NCI-H1417 (cell line): ENCODE measurements at regions not wholly inside any gene's neighbourhood (a gene's known extent, or its start where the extent isn't known, plus 50 kb on each side); places are given as distances from the start of the nearest gene placed in this dataset.

ENCODE experiments used
- DNase-seq, 3 experiments: peaks; one replicate each; lab custom pipeline; 2025; lab: John Stamatoyannopoulos, UW

DNA sequence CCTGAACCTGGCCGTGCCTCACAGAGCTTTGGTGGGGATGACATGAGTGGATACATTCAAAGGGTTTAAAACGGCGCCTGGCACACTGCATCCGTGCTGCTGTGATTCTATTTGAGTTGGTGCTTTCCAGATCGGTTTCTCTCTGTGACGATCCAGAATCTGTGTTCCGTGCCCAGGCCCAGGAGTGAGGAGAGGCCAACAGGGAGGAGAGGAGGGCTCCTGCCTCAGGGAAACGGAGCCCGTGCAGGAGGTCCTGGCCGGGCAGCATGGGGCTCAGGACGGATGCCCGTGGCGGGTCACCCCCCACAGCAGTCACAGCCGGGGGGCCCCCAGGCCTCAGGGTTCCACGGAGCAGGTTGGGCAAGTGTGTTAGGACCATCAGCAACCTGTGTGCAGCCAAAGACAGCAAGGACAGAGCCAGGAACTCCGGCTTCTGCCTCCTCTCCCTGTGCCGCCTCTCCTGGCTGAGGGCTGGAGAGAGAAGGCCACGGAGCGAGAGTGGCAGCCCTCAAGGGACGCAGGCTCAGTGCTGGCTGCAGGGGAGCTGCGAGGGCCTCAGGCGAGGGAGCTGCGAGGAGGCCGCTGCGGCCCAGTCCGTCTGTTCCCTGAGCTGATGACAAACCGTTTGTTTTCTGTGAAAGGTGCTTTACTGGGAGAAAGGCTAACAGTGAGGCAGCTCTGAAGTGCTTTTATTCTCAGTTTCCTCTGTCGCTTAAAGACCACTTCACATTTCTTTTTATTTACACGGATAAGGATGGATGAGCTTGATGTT lies 99.3 kb downstream of the METRNL start:
- DNase-seq, result peak; percentile 53 to 95 (median 80)

DNA sequence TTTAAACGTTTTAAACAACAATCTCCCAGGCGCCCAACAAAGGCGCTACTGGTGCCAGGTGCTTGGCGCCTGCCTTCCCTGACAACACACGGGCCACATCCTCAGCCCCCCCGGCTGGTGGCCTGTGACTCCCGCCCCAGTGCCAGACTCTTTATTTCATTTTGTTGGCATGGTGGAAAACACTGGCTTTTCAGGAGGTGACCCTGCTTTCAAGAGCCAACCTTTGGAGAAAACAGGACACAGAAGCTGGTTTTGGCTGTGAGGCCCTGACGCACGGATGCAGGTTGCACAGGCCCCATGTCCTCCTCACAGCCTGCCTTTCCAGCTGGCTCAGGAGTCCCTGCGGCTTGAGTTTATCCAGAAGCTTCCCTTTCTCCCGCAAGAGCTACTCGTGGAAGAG lies 100.0 kb downstream of the METRNL start:
- peak in 1 of 3 experiments; percentile 53 for DNase-seq

DNA sequence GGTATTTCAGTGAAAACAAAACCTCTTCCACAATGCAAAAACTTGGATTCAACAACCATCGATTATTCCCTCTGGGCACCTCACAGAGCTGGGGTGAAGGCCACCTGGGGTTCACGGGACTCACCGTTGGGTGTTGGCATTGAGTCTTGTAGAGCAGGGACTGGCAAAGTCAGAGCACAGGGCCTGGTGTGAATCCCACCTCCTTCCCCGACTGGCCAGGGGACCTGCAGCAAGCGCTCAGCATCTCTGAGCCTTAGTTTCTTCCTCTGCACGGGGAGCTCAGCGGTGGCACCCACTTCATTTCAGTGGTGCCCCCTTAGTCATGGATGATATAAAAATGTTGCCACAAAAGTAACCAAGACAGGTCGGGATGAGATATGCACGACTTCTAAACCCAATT lies 100.4 kb downstream of the METRNL start:
- DNase-seq, result no peak

DNA sequence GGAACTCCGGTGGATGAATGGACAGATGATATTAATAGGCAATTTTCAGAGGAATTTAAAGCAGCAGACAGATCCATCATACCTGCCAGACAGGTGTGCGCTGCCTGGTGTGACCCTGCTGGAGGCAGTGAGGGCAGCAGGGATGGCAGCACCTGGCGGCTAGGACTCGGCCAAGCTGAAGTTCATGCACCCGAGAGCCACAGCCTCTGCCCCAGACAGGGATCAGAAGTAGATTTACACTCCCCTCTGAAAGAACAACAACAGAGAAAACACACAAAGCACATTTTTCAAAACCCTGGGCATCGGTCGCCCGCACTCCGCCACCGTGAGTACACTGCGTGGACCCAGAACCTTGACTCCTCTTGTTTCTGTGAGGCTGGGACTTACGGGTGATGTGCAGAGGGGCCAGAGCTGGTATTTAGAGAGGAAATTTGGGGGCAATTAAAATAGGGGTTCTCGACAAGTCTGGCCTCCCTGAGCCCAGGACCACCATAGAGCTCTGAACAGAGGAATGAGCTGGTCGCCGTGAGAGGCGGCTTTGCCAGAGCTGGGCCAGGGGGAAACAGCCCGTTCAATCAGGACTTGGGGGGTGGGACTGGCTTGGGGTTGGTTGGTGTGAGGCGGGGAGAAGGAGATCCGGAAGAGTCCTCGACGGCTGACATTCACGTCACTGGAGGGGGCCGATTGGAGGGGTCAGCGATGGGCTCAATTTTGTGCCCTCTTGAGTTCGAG lies 101.0 kb downstream of the METRNL start:
- peak in 1 of 3 experiments; percentile 25 for DNase-seq

DNA sequence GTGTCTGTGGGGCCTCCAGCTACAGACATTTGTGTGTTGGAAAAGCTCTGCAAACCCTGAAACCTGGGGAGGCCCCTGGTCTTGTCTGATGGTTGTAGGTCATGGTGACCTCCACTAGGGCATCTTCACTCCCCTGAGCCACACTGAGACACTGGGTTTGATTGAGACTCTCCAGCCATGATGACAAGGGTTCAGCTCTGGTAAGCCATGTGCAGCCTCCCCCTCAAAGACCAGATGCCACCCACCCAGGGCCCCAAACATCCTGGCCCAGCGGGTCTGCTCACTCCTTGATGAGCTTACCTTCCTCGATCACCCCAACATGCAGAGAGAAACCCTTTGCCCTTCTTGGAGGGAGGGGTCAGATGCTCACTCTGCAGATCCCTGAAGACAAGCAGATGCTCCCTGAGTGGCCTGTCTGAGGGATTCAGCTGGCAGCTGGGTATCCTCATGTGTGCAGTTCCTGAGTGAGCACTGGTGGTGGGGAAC lies 101.6 kb downstream of the METRNL start:
- no peak for DNase-seq

DNA sequence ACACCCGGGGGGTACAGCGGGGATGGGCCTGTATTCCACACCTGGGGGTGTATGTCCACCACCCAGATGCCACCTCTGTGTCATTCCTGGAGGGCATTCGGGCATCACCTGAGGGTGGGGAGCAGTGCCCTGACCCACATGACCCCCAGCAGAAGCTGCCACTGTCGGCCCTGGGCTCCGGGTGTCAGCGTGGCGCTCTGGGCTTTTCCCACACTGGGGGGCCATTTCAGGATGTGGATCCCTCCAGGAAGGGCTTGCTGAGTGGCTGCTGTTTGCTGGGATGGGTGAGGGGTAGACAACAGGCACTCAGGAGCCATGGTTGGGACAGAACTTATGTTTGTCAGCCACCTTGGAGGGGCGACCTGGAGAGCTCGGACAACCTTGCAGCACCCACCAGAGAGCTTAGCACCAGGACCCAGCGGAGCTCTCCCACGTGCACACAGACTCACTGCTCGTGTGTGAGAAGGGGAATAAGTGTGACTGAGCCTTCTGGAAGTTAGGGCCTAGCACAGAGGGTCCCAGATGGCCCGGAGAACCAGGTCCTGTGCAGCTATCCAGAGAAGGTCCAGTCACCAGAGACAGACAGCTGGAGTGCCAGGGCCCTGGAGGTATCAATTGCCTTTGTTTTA lies 102.7 kb downstream of the METRNL start:
- DNase-seq, result no peak

DNA sequence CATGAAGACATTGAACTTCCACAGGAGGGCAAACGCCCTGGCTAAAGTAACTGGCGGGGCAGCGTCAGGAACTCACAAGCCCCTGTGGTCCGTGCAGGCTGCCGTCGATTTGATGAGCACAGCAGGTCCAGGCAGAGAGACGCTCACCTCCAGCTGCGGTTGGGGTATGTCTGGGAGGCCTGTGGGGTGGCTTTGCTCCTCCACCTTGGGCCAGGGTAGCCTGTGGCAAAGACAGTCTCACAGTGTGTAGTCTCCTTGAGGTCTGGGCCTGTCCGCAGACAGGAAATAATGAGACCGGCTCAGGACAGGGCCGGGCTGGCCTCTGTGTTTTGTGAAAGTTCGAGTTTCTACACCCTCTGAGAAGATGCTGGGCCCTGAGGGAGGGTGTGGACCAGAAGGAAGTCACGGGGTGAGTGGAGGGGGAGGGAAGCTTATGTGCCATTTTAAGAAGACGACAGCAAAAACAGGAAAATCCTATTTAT lies 103.3 kb downstream of the METRNL start:
- DNase-seq, result no peak

DNA sequence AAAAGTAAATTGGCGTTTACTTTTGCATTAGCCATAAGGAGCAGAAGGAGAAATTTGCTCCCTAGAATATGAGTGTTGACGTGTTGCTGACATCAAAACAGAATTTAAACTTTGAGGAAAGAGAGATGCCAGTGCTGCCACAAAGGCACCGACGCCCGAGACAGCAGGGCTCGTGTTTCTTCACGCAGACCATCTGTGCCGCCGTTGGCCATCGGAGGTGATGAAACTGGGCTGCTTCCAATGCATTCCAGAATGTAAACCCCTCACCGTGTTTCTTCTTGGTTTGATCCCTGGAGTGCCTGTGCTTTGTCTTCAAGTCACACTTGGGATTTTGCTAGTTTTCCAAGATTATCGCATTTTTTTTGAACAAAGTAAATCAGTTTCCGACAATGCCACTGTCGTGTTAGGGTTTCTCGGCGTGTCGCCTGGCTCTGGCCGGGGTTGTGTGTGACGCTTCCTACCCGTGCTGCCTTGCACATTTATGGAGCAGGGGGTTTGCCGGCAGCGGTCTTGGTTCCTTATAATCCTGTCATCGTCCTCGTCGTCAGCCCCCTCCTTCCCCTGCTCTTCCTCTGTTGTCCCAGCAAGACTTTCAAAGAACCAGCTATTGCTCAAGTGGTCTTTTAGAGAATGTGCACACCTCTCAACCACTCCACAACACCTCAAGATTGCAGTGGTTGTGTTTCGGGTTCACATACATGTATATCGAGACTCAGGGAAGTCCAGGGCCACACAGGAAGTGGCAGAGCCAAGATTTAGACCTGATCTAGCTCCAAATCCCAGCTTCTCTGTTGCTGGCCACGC lies 103.9 kb downstream of the METRNL start:
- DNase-seq, result no peak

DNA sequence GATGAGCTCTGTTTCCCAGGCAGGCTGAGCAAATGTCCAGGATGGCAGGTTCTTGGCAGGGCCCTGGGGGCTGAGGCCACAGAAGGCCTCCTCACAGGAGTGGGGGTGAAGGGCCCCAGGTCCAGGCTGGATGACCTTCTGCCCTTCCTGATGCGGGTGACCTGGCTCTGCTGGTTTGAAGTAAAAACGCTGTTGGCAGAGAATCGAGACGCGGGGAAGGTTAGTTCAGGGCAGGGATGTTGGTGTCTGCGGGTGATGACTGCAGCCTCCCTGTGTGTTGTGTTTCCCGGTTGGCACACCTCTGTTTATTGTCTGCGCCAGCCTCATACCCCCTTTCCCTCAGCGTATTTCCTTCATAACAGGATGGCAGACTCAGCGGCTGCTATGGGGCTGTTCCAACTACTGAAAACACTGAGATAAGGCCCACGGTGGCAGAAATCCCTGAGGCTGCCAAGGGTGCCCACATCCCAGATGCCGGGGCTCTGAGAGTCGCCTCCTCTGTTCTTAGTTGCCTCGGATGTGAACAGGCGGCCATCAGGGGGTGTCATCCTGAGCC lies 104.6 kb downstream of the METRNL start:
- DNase-seq, result no peak

DNA sequence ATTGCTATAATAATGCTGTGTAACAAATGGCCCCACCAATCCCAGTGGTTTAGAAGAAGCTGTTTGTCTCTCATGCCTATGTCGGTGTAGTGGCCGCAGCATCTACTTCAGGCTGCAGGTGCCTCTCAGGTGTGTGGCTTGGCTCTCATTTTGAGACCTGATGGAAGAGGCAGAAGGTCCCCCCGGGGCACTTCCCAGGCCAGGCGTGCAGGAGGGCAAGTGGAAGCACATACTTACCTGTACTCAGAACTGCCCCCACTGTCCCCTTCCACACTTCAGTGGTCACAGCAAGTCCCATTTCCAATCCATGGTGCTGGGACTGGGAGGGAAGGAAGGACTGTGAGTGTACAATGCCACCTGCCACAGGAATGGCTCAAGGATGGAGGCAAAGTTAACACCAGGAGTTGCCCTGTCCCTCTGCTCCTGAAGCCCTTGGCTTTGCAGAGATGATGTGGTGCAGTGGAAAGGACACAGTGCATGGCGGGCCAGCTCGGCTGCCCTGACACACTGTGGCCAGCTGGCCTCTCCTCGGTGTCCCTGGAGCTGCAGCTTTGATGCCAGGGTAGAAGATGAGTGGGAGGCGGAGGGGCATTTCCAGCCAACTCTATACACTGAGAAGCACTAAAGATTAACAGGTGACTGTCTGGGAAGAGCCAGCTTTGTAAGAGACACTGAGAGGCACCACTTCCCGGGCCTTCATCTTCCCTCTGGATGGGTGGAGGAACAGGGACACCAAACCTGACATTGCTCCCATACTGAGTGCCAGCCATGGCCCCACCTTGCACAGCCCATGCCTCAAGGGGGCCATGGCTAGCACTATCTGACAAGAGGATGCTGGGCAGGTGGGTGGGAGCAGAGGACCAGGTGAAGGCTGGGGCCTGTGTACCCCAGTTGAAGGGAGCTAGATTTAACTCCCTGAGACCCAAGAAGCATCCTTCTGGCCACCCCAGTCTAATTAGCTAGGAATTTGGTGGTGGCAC lies 105.9 kb downstream of the METRNL start:
- no peak for DNase-seq

DNA sequence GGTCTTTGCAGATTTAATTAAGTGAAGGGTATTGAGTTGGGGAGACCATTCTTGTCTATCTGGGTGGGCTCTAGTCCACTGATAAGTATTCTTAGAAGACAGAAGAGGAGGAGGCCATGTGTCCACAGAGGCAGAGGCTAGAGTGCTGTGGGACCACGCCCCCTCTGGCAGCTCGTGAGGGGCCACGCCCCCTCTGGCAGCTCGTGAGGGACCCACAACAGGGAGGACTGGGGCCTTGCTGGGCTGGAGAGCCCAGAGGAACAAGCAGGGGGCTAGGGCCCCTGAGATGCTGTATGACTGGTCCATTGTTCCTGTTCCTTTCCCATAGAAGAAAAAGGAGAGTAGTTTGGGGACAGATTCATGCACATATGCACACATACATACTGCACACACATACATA lies 106.8 kb downstream of the METRNL start:
- DNase-seq, result no peak

DNA sequence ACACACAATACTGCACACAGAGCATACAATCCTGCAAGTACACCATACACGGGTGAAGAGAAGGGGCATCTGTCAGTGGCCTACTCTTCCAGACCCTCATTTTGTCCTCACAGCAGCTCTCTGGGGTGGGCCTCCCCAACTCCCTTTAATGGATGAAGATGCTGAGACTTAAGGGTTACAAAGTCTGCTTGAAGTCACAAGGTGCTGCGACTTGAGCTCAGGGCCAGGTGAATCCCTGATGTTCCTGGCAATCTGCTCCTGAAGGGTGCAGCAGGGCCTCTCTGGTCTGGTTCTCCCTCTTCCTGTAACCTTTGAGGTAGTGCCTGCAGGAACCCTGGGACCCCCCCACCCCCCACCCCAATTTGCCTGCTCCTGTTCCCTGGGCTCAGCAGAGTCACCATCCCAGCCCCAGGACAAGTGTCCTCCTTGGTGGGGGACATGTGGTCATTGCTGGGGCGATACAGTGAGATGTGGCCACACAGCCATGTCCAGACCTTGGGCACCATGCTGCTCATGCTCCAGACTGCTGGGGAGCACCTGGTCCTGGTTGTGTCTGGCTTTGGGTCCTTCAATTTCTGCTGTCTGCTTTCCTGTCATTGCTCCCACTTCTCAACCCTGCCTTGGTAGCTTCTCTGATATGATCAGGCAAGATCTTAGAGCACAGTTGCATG lies 107.5 kb downstream of the METRNL start:
- DNase-seq, result no peak

DNA sequence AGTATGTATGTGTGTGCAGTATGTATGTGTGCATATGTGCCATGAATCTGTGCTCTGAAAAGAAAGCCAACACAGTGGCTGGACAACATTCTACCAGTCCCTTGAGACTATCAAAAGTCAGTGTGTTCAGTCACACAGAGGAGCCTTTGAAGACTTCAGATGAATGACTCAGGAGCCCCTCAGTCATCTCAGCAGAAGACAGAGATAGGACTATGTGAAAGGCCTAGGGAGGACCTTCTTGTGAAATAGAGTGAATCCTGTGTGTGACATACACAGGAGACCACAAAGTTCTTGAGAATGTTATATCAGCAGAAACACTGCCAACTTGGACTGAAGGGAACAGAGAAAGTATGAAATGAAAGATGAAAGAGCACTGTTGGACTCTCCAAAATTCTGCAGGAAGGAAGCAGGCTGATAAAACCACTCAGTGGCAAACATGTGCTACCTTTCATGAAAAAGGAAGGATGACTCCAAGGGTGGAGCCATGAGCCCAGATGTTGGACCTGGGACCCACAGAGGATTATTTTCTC lies 108.4 kb downstream of the METRNL start:
- DNase-seq, result no peak

DNA sequence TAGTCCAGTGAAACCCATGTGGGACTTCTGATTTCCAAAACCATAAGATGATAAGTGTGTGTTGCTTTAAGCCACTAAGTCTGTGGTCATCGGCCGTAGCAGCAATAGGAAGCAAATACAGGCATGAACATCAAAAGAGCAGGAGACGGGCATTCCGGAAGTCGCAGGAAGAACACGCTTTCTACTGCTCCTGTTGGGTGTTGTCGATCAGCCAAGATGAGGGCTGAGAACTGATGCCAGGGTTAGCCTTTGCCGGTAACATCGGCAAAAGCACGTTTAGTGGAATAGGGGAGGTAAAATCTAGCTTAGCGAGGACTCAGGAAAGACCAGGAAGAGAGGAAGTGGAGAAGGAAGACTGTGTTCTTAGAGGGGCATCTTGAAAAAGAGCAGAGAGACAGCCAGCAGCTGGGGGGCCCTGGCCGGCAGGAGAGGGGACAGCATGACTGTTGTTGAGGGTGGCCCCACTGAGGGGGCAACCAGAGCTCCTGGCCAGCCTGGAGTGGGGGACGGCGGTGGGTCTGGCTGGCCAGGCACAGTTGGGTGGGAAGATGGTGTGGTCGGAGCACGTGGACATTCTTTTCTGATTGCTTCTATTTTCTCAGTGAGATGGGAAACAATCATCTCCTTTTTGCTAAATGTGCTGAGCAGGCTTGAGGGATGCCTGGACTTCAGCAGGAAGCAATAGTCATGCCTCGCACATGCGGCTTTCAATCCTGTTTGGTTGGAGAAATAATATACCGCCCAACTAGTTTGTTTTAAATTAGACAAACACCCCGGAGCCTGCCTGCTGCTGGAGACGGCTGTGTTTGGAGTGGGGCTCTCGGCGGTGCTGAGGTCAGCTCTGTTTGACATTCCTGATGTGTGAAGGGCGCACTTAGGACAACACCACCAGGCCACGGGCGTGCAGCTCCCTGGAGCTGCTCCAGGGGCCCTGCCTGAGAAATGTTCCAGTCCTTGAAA lies 109.9 kb downstream of the METRNL start:
- DNase-seq, result no peak

DNA sequence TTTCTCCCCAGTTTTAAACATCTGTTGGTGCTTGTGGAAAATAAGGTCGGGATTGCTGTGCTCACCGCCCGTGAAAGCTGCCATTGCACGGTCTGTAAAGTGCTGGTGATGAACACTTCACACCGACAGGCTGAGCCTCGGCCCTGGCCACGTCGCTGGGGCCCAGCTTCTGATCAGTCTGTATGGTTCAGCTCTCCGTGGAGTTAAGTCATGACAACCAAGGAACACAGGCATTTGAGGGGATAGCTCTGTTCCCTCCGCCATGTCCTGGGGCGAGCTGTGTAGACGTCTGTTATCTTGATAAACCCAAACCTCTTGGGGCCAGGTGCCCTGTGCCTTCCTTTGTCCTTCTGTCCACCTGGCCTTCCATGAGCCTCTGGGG lies 110.6 kb downstream of the METRNL start:
- DNase-seq, result no peak

DNA sequence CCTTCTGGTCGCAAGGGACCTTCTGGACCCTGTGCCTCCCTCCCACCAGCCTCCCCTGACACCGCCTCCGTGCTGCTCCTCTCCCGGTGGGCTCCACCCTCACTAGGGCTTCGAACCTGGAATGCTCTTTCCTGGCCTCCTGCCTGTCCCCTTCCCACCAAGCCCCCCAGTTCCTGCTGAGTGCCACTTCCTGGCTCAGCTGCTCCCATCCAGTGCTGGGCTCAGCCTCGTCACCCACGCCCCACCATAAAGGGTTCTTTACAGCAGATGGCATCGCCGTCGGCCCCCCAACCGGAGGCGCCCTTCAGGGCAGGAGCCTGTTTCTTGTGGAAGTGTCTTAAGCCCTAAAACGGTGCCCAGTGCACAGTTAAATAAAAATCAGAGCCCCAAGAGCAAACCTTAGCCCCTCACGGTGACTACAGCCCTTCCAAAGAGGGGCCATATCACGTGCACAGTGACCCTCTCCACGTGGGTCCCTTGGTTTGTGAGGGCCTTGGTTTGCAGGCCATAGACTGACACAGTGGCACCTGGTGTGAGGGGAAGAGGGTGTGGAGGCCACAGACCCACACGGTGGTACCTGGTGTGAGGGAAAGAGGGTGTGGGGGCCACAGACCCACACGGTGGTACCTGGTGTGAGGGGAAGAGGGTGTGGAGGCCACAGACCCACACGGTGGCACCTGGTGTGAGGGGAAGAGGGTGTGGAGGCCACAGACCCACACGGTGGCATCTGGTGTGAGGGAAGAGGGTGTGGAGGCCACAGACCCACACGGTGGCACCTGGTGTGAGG lies 111.4 kb downstream of the METRNL start:
- DNase-seq, result no peak

DNA sequence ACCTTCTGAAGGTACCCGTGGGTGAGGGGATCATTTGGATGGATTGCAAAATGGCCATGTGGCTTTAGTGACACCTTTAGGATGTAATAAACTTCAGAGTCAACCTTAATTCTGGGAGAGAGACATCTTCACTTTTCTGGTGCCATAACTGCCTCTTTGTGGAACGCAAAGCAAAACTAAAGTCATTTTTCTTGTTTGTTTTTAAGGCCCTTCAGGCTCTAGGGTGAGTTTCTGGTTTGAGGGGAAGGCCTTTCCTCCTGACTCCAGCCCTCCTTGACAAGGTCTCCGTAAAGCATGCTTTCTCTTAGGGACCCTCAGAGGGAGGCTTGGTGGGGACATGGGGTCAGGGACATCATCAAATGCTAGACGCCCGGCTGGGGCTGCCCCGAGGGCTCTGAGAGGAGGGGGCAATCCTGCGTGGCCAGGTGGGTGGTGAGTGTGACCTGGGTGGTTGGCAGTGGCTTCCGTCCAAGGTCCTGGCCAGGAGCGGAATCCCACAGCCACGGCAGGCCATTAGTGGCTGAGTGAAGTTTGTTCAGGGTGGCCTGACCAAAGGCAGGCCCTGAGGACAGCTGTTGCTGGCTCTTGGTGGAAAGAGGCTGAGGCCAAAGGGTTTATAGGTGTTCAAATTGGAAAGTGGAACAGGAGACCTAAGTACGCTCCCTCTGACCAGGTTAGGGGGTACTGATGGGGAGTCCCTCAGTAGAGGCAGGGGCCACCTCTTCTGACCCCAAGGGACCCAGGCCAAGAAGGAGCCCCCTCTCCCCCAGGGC lies 112.2 kb downstream of the METRNL start:
- no peak for DNase-seq
